Loucy (cell line): ENCODE measurements at regions not wholly inside any gene's neighbourhood (a gene's known extent, or its start where the extent isn't known, plus 50 kb on each side); places are given as distances from the start of the nearest gene placed in this dataset.

ENCODE experiments used
- H2AFZ ChIP-seq: fragments of 200-600 bp; sonication (generic); 2 replicates; pipeline ENCODE4 v1.6.0; 2016; ENCODE audit warnings: antibody characterized with exemption, mild to moderate bottlenecking, low read length, moderate library complexity
- H3F3A ChIP-seq: fragments of 200-600 bp; 2 replicates; pipeline ENCODE4 v1.6.0; 2016; ENCODE audit warnings: antibody characterized with exemption, low read depth, mild to moderate bottlenecking
- H3K27me3 ChIP-seq: fragments of 200-600 bp; sonication (generic); 2 replicates; pipeline ENCODE4 v1.6.1; 2014; ENCODE audit warnings: low read length, mild to moderate bottlenecking; ENCODE audit not compliant: insufficient read depth, poor library complexity, severe bottlenecking
- H3K36me3 ChIP-seq: fragments of 200-600 bp; sonication (generic); 2 replicates; pipeline ENCODE4 v1.6.1; 2016; ENCODE audit warnings: low read length; ENCODE audit not compliant: insufficient read depth
- H3K4me1 ChIP-seq: fragments of 200-600 bp; sonication (generic); 2 replicates; pipeline ENCODE4 v1.5.1; 2014; ENCODE audit warnings: low read length, mild to moderate bottlenecking; ENCODE audit not compliant: insufficient read depth, poor library complexity, severe bottlenecking
- H3K4me2 ChIP-seq: fragments of 200-600 bp; sonication (generic); 2 replicates; pipeline ENCODE4 v1.6.0; 2014; ENCODE audit warnings: antibody characterized with exemption, low read length, low read depth, mild to moderate bottlenecking; ENCODE audit not compliant: poor library complexity, severe bottlenecking
- H3K4me3 ChIP-seq: fragments of 200-600 bp; sonication (generic); 2 replicates; pipeline ENCODE4 v1.5.1; 2014; ENCODE audit warnings: low read length, mild to moderate bottlenecking, mixed read lengths; ENCODE audit not compliant: poor library complexity, severe bottlenecking
- H3K79me2 ChIP-seq: fragments of 200-600 bp; sonication (generic); 2 replicates; pipeline ENCODE4 v1.6.1; 2014; ENCODE audit warnings: low read length; ENCODE audit not compliant: insufficient read depth
- H3K9ac ChIP-seq: fragments of 200-600 bp; sonication (generic); 2 replicates; pipeline ENCODE4 v1.6.0; 2014; ENCODE audit warnings: mild to moderate bottlenecking, low read depth, low read length, moderate library complexity; ENCODE audit not compliant: poor library complexity, severe bottlenecking
- H3K9me2 ChIP-seq: fragments of 200-600 bp; sonication (generic); replicated peaks from 2 replicates; pipeline ENCODE4 v1.6.1; 2016; ENCODE audit warnings: low read depth, low read length, mixed read lengths
- H3K9me3 ChIP-seq: fragments of 200-600 bp; sonication (generic); 2 replicates; pipeline ENCODE4 v1.6.1; 2014; ENCODE audit warnings: mild to moderate bottlenecking, antibody characterized with exemption, low read length, low read depth; ENCODE audit not compliant: insufficient read depth
- H4K20me1 ChIP-seq: fragments of 200-600 bp; sonication (generic); 2 replicates; pipeline ENCODE4 v1.6.0; 2014; ENCODE audit warnings: antibody characterized with exemption, low read length, mild to moderate bottlenecking; ENCODE audit not compliant: insufficient read depth, poor library complexity, severe bottlenecking
- EZH2phosphoT487 ChIP-seq: fragments of 200-600 bp; IDR thresholded peaks from 2 replicates; pipeline ENCODE4 v1.6.1; 2018; ENCODE audit warnings: antibody characterized with exemption, mild to moderate bottlenecking, moderate library complexity, borderline replicate concordance
- TF ChIP-seq, protein P1 (sequence below): fragments of 200-600 bp; sonication (generic); conservative IDR thresholded peaks from 2 replicates; pipeline ENCODE4 v1.5.1; 2014; ENCODE audit warnings: mild to moderate bottlenecking, antibody characterized with exemption, low read length

DNA sequence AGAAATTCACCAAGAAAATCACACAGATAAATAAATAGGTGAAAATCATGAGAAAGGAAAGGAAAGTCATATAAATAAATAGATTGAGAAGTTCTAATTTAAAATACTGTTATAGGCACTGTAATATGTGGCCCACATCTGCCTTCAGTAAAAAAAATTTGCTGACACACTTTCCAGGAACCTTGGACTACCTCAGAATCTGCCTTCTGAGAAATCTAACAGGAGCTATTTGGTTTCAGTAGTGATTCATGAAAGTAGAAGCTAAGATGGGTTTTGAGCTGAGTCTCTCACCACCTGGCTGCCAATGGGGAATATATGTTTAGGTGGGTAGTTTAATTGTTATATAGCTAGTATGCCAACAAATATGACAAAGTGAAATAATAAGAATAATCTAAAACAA is 810.0 kb downstream of the RAB28 start:
- Histone ChIP-seq H3K79me2 (no peaks in the 10 kb centered on the region), H3K4me1 (no peaks in the 10 kb centered on the region), H3K4me3 (no peak overlapping the region), H2AFZ (no peak overlapping the region), H3K9ac (no peak overlapping the region), H3K9me3 (no peaks in the 10 kb centered on the region), H3K27me3 (no peaks in the 10 kb centered on the region), H3K36me3 (no peaks in the 10 kb centered on the region), H3F3A (no peaks in the 10 kb centered on the region), H3K9me2 (no peaks in the 10 kb centered on the region), H4K20me1 (no peaks in the 10 kb centered on the region), H3K4me2 (no peak overlapping the region)
- TF ChIP-seq EZH2phosphoT487: no peak
- TF ChIP-seq, protein P1, sequence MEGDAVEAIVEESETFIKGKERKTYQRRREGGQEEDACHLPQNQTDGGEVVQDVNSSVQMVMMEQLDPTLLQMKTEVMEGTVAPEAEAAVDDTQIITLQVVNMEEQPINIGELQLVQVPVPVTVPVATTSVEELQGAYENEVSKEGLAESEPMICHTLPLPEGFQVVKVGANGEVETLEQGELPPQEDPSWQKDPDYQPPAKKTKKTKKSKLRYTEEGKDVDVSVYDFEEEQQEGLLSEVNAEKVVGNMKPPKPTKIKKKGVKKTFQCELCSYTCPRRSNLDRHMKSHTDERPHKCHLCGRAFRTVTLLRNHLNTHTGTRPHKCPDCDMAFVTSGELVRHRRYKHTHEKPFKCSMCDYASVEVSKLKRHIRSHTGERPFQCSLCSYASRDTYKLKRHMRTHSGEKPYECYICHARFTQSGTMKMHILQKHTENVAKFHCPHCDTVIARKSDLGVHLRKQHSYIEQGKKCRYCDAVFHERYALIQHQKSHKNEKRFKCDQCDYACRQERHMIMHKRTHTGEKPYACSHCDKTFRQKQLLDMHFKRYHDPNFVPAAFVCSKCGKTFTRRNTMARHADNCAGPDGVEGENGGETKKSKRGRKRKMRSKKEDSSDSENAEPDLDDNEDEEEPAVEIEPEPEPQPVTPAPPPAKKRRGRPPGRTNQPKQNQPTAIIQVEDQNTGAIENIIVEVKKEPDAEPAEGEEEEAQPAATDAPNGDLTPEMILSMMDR: no peak

DNA sequence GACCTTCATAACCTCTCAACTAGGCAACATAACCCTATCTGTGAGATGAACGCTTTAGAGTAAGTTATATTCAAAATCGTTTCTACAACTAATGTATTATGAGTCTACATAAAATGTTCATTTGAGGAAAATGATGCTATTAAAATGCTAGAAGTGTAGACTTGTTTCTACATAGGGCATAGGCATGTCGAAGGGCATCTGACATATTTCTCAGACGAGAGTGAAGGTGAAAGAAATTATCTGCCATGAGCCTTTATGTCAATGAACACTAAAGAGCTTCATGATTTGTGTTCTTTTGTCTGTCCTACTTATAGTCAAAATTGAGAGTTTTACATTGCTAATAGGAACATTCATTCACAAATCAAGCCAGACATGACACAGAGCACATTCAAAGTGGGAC is 811.8 kb downstream of the RAB28 start:
- Histone ChIP-seq H3K27me3 (no peaks in the 10 kb centered on the region), H3K36me3 (no peaks in the 10 kb centered on the region), H3K9me2 (no peaks in the 10 kb centered on the region), H3K4me1 (no peaks in the 10 kb centered on the region), H3K9me3 (no peaks in the 10 kb centered on the region), H3F3A (no peaks in the 10 kb centered on the region), H3K4me3 (no peak overlapping the region), H4K20me1 (no peaks in the 10 kb centered on the region), H3K4me2 (no peak overlapping the region), H3K79me2 (no peaks in the 10 kb centered on the region), H3K9ac (no peak overlapping the region), H2AFZ (no peak overlapping the region)
- TF ChIP-seq, protein P1: no peak
- no peak for TF ChIP-seq EZH2phosphoT487

DNA sequence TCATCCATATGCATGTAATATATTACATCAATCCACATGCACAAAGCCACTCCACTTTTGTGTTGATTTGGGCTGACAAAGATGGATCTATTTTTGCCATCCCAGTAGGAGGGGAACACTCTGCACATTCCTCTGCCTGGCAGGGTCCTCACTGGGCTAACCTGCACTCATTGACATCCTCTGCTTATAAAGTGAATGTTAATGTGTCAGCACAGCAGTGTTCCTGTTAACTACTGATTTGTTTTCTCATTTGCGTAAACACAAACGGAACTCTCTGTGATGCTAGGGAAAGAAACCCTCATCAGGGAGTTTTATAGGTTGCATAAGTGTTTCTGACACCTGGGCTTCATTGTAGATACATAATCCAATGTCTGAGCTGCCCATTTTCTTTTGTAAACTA is 826.0 kb downstream of the RAB28 start:
- H3K4me2 ChIP-seq: no peak overlapping the region
- H3F3A ChIP-seq: no peaks in the 10 kb centered on the region
- TF ChIP-seq, protein P1: no peak
- no peak for TF ChIP-seq EZH2phosphoT487

More for the DNA sequence above, 826.0 kb downstream of the RAB28 start:
- Histone ChIP-seq H3K4me1 (no peaks in the 10 kb centered on the region), H3K9ac (no peak overlapping the region), H3K4me3 (no peak overlapping the region), H2AFZ (no peak overlapping the region), H3K36me3 (no peaks in the 10 kb centered on the region), H3K27me3 (no peaks in the 10 kb centered on the region), H4K20me1 (no peaks in the 10 kb centered on the region), H3K79me2 (no peaks in the 10 kb centered on the region), H3K9me2 (no peaks in the 10 kb centered on the region), H3K9me3 (no peaks in the 10 kb centered on the region)
